ENCODE measurements at regions not wholly inside any gene's neighbourhood (a gene's known extent, or its start where the extent isn't known, plus 50 kb on each side); places are given as distances from the start of the nearest gene placed in this dataset.
"Not testable (repeated sequence)": the region's sequence is repeated elsewhere in the genome, so short reads cannot be mapped to it uniquely, and the experiment has no call there.

DNA sequence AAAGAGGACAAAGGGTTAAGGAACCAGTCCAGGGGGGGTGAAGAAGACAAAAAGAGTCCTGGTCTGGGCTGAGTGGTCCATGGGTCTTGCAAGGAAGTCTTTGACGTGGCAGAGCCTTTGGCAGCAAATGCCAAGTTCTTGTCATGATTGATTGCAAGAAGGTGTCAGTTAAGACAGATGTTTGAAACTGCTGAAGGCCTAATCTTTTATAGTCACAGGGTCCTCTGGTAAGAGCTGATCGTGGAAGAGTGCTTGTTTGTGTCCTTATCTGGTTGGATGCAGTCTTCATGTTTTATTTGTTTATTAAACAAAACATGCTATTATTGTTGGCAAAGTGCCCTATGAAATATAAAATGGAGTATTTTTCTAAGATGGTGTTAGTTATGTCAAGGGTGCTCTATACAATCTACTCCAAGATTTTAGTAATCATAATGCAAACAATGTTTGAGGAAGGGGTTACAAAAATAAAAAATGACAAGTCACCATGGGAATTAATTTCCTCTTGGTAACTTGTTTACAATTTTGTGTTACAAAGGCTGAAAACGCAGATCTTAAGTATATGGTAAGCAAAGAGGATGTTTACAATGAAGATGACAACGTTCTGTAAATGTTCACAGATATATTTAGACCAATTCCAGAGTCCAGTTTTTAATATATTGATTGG is 85.9 kb downstream of the MAGED4 start:
- H3K36me3 ChIP-seq = no peaks in the 10 kb centered on the region
- no peak for TF ChIP-seq POLR2AphosphoS5 (IDR thresholded peaks at IDR 0.05)
- no peak for TF ChIP-seq EP300 (IDR thresholded peaks at IDR 0.05)
- TF ChIP-seq CTCF (IDR thresholded peaks at IDR 0.05) = no peak
- no peak for TF ChIP-seq POLR2A (IDR thresholded peaks at IDR 0.05)
- H3K27me3 ChIP-seq = no peaks in the 10 kb centered on the region
- no peaks in the 10 kb centered on the region for H3K9me3 ChIP-seq
- H3K4me3 ChIP-seq = no peak overlapping the region
- H3K4me1 ChIP-seq = no peaks in the 10 kb centered on the region
- no peak for DNase-seq
- whole genome bisulfite sequencing, 2 donors = 30 to 43% methylated on average over 4 of the region's 4 CpGs
- H3K27ac ChIP-seq = no peak overlapping the region
- intact Hi-C loops (cut with DNase I) = no loop called here

GRCh38 chrX:52271206-52271605 is 86.5 kb downstream of the MAGED4 start:
- no peaks in the 10 kb centered on the region for H3K36me3 ChIP-seq
- 50 to 55% methylated on average over 2 of the region's 2 CpGs for WGBS, 2 donors
- intact Hi-C loops (cut with DNase I) = no loop called here
- DNase-seq = no peak
- H3K27me3 ChIP-seq = no peaks in the 10 kb centered on the region
- no peak overlapping the region for H3K4me3 ChIP-seq
- no peak overlapping the region for H3K27ac ChIP-seq
- H3K4me1 ChIP-seq = no peaks in the 10 kb centered on the region
- TF ChIP-seq POLR2AphosphoS5 (IDR thresholded peaks at IDR 0.05) = no peak
- no peak for TF ChIP-seq CTCF (IDR thresholded peaks at IDR 0.05)
- no peak for TF ChIP-seq POLR2A (IDR thresholded peaks at IDR 0.05)
- TF ChIP-seq EP300 (IDR thresholded peaks at IDR 0.05) = no peak
- no peaks in the 10 kb centered on the region for H3K9me3 ChIP-seq

GRCh38 chrX:52277666-52278065 is 91.2 kb upstream of the XAGE2 start:
- Histone ChIP-seq H3K36me3 (no peaks in the 10 kb centered on the region), H3K4me1 (no peaks in the 10 kb centered on the region), H3K4me3 (no peak overlapping the region), H3K27ac (no peak overlapping the region), H3K27me3 (no peaks in the 10 kb centered on the region), H3K9me3 (peaks cover 0 to 4% (median 0%) of the 10 kb centered on the region in 4 donors)
- DNase-seq = no peak
- no peak for TF ChIP-seq POLR2AphosphoS5 (IDR thresholded peaks at IDR 0.05)
- no peak for TF ChIP-seq POLR2A (IDR thresholded peaks at IDR 0.05)
- no peak for TF ChIP-seq EP300 (IDR thresholded peaks at IDR 0.05)
- no peak for TF ChIP-seq CTCF (IDR thresholded peaks at IDR 0.05)
- intact Hi-C loops (cut with DNase I) = no loop called here
- WGBS, 2 donors = 67 to 74% methylated on average over 8 of the region's 8 CpGs

DNA sequence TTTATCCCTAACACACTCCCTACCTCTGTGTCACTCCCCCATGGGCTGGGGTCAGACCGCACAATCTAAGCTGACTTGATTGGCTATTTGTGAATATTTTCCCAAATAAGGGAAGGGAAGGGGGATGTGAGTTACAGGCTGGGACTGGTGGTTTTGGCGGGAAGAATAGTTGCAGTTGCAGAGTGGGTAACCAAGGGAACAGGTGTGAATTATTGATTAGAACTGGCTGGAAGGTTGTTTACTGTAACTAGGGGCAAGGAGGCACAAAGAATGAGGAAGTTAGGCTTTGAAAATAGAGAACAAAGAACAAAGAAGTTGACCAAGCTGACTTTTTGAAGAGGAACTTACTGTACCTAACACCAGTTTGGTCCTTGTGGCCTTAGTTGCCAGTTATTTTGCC is 88.0 kb upstream of the XAGE2 start:
- no peak overlapping the region for H3K27ac ChIP-seq
- H3K4me1 ChIP-seq = no peaks in the 10 kb centered on the region
- intact Hi-C loops (cut with DNase I) = no loop called here
- H3K4me3 ChIP-seq = no peak overlapping the region
- WGBS, 2 donors = 48 to 69% methylated on average over 2 of the region's 2 CpGs
- no peak for DNase-seq
- TF ChIP-seq POLR2AphosphoS5 (IDR thresholded peaks at IDR 0.05) (no peak), POLR2A (IDR thresholded peaks at IDR 0.05) (no peak), EP300 (IDR thresholded peaks at IDR 0.05) (no peak), CTCF (IDR thresholded peaks at IDR 0.05) (no peak)
- H3K27me3 ChIP-seq = no peaks in the 10 kb centered on the region
- H3K36me3 ChIP-seq = no peaks in the 10 kb centered on the region
- H3K9me3 ChIP-seq = peaks cover 0 to 4% (median 0%) of the 10 kb centered on the region in 4 donors

- no peak overlapping the region for H3K27ac ChIP-seq
- no peak for TF ChIP-seq CTCF (IDR thresholded peaks at IDR 0.05)
- no peak for TF ChIP-seq EP300 (IDR thresholded peaks at IDR 0.05)
- TF ChIP-seq POLR2AphosphoS5 (IDR thresholded peaks at IDR 0.05) = no peak
- TF ChIP-seq POLR2A (IDR thresholded peaks at IDR 0.05) = no peak
- H3K36me3 ChIP-seq = no peaks in the 10 kb centered on the region
- H3K4me3 ChIP-seq = no peak overlapping the region
- no peaks in the 10 kb centered on the region for H3K4me1 ChIP-seq
- no peak for DNase-seq
- intact Hi-C loops (cut with DNase I) = no loop called here
- no peaks in the 10 kb centered on the region for H3K27me3 ChIP-seq
- H3K9me3 ChIP-seq = peaks cover 0 to 4% (median 0%) of the 10 kb centered on the region in 4 donors
- 86% methylated on average over 14 of the region's 14 CpGs for WGBS, 2 donors
Measured at GRCh38 chrX:52284865-52285264, 84.0 kb upstream of the XAGE2 start.

- H3K36me3 ChIP-seq; DNase-seq; H3K4me1 ChIP-seq; H3K27ac ChIP-seq; H3K4me3 ChIP-seq; H3K9me3 ChIP-seq; intact Hi-C loops (cut with DNase I); H3K27me3 ChIP-seq: not testable (repeated sequence)
- 26 to 60% methylated on average over 6 of the region's 6 CpGs for WGBS, 2 donors
Measured at GRCh38 chrX:52298968-52299367, 69.9 kb upstream of the XAGE2 start.

DNA sequence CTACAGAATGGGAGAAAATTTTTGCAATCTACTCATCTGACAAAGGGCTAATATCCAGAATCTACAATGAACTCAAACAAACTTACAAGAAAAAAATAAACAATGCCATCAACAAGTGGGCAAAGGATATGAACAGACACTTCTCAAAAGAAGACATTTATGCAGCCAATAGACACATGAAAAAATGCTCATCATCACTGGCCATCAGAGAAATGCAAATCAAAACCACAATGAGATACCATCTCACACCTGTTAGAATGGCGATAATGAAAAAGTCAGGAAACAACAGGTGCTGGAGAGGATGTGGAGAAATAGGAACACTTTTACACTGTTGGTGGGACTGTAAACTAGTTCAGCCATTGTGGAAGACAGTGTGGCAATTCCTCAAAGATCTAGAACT is 60.3 kb upstream of the XAGE2 start:
- intact Hi-C loops (cut with DNase I); H3K27ac ChIP-seq; H3K9me3 ChIP-seq; H3K36me3 ChIP-seq; DNase-seq; H3K4me3 ChIP-seq; H3K27me3 ChIP-seq; H3K4me1 ChIP-seq: not testable (repeated sequence)
- 76 to 84% methylated on average over 1 of the region's 1 CpG for WGBS, 2 donors
